Right renal cortex interstitium (tissue), 3 donors: ENCODE measurements at regions not wholly inside any gene's neighbourhood (a gene's known extent, or its start where the extent isn't known, plus 50 kb on each side); places are given as distances from the start of the nearest gene placed in this dataset.
A peak's percentile ranks its signal among the peaks of the same experiment; 100 is the strongest.
"Not testable (repeated sequence)": the region's sequence is repeated elsewhere in the genome, so short reads cannot be mapped to it uniquely, and the experiment has no call there.

Experiments used
- DNase-seq, 3 donors: peaks; one replicate each; pipeline ENCODE4 v3.0.0-alpha.2; 2013; ENCODE audit warnings: low read depth in 3 of 3, low spot score in 2 of 3

DNA sequence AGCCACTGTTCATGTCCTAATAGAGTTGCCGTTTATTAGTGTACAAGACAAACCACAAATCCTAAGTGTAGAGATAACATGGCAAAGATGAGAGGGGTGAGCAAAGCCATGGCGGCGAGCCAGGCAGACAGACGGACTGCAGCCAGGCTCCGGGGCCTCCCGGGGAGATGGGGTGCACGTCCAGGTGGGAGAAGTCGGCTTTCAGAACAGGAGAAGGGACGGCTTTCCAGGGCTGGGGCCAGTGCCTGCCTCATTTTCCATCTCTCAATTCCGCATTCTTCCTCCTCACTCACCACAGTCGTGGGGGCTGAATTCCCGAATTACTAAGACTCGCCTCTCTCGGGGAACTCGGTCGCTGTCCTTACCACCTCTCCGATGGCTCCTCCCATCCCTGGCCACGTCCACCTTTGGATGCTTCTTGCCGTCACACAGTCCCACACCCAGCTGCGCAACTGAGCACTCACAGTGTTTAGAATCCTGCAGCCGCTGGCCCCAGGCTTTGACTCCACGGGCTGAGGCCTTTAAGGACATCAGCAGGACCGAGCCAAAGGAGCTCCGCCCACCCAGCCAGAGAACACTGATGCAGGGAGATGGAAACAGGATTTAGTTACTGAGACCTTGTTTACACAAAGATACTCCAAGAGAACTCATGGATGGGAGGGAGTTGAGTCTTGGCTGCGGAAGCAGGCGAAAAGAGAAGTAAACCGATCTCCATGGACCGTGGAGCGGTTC lies 59.7 kb downstream of the RNF112 start:
- DNase-seq: peak in 1 of 3 donors; percentile 64

DNA sequence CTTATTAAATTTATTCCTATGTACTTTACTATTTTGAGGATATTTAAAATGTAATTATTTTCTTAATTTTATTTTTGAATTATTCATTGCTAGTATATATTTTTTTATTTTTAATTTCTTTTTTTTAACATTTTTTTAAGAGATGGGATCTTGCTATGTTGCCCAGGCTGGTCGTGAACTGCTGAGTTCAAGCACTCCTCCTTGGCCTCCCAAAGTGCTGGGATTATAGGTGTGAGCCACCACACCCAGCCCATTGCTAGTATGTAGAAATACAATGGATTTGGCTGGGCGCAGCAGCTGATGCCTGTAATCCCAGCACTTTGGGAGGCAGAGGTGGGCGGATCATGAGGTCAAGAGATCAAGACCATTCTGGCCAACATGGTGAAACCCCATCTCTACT lies 59.2 kb upstream of the SLC47A1 start:
- not testable (repeated sequence) for DNase-seq

GRCh38 chr17:19475800-19476199 lies 57.9 kb upstream of the SLC47A1 start:
- not testable (repeated sequence) for DNase-seq

- no peak for DNase-seq
Measured at GRCh38 chr17:19482576-19482975, 51.1 kb upstream of the SLC47A1 start.
